GM13977 (cell line): ENCODE measurements at regions not wholly inside any gene's neighbourhood (a gene's known extent, or its start where the extent isn't known, plus 50 kb on each side); places are given as distances from the start of the nearest gene placed in this dataset.

ENCODE experiments used
- DNase-seq: peaks from one replicate; pipeline ENCODE4 v3.0.0; 2012; ENCODE audit warnings: low spot score
- in situ Hi-C: fragments of 300-500 bp; cut with MboI; formaldehyde crosslinking; loops from one replicate; pipeline ENCODE4 v1.12.0; 2022; ENCODE audit warnings: low sequenced_read_pairs, low pct_unique_long_range_greater_than_20kb, mixed read lengths, inconsistent platforms; ENCODE audit not compliant: unreplicated experiment
- TF ChIP-seq, protein P1 (sequence below): IDR thresholded peaks from 2 replicates; pipeline ENCODE4 v1.5.1; 2012; ENCODE audit warnings: mild to moderate bottlenecking, control low read depth; ENCODE audit not compliant: insufficient read depth; ENCODE audit errors: extremely low read depth, missing control alignments

DNA sequence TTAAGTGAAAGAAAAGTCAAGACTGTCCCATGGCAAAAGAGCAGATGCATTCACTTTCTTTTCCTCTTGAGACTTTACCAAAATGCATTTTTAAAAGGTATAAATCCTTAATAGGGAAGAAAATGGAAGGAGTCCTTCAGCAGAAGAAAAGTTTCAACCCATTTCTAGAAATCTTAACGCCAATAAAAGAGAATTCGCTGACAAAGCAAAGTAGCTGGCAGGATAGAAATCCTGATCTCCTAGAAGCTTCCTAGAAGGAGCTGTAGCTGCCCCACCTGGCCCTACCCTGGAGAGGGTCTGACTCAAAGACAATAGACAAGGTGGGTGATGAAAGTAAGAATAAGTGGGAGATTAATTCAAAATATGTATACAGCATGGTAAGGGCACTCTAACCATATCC is 144.9 kb upstream of the PKDCC start:
- in situ Hi-C loops, result no loop called here
- TF ChIP-seq, protein P1, sequence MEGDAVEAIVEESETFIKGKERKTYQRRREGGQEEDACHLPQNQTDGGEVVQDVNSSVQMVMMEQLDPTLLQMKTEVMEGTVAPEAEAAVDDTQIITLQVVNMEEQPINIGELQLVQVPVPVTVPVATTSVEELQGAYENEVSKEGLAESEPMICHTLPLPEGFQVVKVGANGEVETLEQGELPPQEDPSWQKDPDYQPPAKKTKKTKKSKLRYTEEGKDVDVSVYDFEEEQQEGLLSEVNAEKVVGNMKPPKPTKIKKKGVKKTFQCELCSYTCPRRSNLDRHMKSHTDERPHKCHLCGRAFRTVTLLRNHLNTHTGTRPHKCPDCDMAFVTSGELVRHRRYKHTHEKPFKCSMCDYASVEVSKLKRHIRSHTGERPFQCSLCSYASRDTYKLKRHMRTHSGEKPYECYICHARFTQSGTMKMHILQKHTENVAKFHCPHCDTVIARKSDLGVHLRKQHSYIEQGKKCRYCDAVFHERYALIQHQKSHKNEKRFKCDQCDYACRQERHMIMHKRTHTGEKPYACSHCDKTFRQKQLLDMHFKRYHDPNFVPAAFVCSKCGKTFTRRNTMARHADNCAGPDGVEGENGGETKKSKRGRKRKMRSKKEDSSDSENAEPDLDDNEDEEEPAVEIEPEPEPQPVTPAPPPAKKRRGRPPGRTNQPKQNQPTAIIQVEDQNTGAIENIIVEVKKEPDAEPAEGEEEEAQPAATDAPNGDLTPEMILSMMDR, result no peak
- no peak for DNase-seq

DNA sequence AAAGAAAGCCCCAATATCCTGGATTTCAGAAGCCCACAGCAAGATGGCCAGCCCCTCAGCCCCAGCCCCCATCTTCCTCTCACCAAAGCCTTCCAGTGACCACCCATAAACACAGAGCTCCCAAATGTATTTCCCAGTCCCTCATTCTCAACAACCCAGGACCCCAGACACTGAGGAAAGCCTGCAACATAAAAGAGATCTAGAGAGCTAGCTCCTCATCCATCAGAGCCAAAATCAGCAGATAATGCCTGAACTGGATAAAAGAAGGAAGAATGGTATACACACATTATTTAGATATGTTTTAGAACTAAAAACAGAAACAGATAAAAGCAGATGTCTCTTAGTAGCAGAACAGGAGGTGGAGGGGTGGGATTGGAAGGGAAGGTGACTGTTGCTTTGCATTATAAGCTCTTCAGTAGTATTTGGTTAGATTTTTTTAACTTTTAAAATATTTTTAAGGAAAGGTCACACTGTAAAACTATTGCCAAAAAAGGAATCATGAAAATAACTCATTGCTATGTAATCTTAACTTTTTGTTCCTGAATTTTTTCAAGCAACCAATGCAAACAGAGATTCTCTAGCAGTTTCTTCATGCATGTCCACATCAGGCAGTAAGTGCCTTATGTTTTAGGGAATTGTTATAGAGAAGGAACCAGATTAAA is 144.2 kb upstream of the PKDCC start:
- in situ Hi-C loops, result no loop called here
- DNase-seq, result no peak
- TF ChIP-seq, protein P1, result no peak

DNA sequence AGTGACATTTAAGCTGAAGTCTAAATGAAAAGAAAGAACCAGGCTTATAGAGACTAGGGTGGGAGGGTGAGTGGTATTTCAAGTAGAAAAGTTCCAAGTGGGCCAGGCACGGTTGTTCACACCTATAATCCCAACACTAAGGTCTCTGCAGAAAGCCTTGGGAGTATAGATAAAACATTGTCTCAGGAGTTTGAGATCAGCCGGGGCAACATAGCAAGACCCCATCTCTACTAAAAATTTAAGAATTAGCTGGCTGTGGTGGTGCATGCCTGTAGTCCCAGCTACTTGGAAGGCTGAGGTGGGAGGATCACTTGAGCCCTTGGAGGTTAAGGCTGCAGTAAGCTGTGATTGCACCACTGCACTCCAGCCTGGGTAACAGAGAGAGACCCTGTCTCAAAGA is 143.4 kb upstream of the PKDCC start:
- TF ChIP-seq, protein P1, result no peak
- in situ Hi-C loops, result no loop called here
- DNase-seq, result no peak

DNA sequence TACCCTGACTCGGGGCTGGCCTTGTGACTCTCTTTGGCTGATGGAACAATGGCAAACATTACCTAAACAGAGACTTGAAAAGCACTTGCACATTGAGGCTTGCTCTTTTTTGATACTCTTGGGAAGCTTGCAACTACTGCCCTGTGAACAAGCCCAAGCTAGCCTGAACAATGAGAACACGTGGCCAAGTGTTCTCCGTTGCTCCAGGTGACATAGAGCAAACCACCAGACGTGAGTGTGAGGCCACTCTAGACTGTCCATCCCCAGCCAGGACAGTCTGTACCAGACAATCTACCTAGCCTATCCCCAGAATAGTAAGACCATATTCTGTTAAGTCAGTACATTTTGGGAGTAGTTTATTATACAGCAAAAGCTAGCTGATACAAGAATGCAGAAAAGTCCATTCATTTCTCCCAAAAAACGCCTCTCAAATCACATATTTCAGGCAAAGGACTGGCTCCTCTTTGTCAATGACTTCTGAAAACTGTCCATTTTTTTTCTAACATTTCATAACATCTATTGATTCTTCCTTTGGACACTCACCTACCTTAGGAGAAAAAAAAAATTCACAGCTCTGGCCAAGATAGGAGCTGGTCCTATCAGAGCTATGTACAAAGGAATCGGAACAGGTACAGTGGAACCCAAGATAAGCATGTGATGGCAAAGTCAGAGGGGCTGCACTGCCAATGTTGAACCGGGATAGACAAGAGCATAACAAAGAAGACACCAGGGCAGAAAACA is 142.1 kb upstream of the PKDCC start:
- in situ Hi-C loops, result no loop called here
- TF ChIP-seq, protein P1, result no peak
- DNase-seq, result no peak

DNA sequence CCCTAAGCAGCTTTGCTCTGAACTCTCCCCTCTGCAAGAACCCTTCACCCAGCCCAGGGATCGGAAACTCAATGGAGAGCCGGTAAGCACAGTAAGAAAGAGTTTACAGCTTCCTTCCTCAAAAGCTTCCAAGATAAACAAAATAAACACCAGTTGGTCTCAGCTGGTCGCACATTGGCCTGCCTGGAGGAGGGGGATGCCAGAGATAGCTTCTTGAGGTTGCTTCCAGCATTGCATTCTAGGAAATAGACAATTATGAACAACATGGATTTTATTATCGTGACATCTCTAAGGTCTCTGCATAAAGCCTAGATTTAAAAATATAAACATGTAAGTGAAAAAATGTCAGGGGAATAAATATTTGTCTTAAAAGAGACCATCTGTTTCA is 141.5 kb upstream of the PKDCC start:
- in situ Hi-C loops, result no loop called here
- DNase-seq, result no peak
- TF ChIP-seq, protein P1, result no peak

DNA sequence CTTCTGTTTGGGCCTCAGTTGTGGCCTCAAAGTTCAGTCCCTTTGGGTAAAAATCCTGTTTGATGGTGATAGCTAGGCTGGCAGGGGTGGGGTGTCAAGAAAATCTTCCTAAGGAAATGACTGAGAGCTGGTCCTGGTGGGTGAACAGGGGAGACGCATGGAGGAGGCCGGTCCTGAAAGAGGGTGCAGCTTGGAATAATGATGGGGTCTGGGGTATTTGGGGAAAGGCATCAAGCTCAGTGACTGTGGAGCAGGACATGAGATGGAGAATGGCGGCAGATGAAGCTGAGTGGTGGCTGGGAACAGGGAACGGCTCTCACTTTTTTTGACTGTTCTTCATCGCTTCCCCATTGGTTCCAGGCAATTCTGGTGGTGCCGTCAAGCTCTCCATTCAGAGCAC is 140.7 kb upstream of the PKDCC start:
- TF ChIP-seq, protein P1, result no peak
- in situ Hi-C loops, result no loop called here
- DNase-seq, result no peak
